ENCODE measurements at regions not wholly inside any gene's neighbourhood (a gene's known extent, or its start where the extent isn't known, plus 50 kb on each side); places are given as distances from the start of the nearest gene placed in this dataset.

DNA sequence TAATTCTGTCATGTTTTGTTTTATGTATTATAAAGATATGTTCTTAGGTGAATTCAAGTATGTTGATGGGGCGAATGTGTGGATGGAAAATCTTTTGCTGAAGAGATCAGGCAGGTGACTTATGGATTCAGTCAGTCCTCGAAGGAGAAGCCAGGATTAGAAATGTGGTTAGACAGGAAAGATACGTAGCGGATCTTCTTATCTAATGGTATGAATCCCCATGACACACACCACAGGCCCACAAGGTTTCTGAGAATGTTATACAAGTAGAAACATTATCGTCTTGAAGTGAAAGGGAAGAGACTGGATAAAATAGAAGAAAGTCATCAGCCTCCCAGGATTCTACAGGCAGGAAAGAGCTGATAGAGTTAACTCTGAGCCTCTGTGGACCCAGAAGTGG, 69.0 kb upstream of the RFXAP start:
- DNase-seq: no peak

DNA sequence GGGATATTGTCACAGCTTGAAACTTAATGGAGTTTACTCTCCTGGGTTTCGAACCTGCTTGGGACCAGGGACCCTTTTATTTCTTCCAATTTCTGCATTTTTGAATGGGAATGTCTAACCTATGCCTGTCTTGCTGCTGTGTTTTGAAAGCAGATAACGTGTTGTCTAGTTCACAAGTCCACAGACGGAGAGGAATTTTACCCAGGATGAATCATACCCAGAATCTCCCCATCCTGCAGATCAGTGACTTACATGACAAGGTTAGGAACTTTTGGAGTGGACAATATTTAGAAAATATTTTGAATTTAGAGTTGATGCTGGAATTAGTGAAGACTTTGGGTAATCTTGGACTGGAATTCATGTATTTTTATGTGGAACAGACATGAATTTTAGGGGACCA, 68.6 kb upstream of the RFXAP start:
- DNase-seq: no peak

DNA sequence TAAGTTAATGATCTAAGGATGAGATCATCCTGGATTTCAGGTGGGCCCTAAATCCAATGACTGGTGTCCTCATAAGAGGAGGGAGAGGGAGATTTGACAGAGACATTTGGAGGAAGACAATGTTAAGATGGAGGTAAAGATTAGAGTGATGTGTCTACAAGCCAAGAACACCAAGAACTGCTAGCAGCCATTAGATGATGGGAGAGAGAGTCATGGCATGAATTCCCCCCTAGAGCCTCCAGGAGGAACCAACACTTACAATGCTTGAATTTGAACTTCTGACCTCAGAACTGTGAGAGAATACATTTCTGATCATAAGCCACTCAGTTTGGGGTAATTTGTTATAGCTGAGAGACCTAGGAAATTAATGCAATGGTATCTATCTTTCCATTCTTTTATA, 68.1 kb upstream of the RFXAP start:
- no peak for DNase-seq

DNA sequence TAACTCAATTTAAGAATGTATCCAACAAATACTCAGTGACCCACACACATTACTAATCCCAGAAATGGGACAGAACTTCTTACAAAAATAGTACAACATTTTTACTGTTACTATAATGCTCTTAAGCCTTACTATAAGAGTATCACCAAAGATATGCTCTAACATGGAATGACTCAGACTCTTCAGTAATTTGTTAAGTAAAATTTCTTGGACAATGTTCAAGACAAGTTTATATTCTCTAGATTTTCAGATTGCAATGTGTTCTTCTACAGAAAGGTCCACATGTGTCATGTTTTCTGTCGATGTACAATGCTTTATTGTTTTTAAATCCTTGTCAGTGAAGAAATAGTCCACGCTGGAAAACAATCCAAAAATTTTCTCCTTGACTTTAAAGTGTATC, 66.3 kb upstream of the RFXAP start:
- DNase-seq: peak; percentile 10

DNA sequence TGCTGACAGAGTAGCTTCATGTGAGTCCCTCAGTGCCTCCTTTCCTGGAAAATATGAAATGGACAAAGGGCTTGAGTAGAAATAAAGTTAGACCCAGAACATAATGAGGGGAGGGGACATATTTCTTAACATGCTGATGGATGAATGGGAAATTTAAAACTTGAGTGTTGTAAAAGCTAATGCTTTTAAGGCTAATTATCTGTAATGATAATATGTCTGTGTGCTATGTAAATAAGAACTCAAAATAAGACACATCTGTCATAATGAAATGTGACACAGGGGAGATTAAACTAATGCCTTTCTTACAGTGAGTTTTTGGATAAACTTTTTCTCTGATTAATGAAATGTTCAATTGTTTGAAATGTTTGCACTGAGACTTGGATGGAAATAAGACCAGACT, 65.8 kb upstream of the RFXAP start:
- DNase-seq: no peak

DNA sequence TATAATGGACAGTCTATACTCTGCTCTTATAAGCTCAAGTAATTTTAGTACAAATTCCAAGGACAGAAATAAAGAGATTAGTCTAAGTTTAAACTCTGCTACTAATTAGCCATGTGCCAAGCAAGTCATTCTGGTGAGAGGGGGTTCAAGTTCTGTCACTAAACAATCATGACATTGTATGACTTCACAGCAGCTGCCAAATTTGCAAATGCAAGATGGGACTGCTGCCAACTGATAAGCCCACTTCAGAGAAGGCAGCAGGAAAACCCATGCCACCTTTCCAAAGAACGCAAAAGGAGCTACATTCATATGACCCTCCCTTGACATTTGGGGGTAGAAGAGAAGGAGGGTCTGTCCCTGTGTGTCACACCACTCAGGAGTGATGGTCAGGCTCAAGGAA, 60.7 kb upstream of the RFXAP start:
- DNase-seq: no peak

DNA sequence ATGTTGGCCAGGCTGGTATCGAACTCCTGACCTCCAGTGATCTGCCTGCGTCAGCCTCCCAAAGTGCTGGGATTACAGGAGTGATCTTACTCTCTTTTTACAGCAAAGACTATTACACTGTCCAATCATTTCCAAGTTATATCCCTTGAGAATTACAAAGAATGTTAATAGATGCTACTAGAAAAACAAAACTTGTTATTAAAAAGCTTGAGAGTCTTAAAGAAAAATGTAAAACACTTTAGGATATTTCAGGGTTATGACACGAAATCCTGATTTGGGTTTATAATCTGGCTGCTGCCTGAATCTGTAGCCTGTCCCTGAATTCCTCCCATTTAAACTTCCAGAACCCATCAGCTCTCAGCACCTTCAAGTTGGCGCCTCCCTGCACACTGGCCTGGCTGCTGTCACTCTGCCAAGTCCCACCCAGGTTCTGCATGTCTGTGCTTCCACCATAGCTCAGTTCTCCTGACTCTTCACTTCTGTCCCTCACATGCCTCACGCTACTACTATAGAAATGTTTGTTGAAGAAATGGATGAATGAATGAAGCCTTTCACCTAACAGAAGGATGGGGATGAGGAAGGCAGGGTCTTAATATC, 55.8 kb upstream of the RFXAP start:
- DNase-seq: no peak

DNA sequence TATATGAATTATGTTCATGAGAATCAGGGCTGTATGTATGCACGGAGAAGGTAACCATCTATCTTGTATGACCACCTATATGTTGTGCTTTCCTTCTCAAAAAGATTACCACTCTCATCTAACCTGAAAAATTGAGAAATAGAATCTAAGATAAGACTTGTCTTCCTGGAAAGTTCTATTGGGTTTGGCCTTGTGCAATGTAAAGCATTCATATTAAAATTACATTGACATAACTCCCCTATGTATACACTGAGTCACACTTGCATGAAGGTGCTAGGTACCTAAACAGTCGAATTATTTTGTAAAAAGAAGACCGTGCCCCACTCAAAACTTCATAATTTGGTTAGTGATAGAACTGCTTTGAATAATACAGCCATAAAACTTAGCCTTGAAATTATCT, 54.5 kb upstream of the RFXAP start:
- no peak for DNase-seq

DNA sequence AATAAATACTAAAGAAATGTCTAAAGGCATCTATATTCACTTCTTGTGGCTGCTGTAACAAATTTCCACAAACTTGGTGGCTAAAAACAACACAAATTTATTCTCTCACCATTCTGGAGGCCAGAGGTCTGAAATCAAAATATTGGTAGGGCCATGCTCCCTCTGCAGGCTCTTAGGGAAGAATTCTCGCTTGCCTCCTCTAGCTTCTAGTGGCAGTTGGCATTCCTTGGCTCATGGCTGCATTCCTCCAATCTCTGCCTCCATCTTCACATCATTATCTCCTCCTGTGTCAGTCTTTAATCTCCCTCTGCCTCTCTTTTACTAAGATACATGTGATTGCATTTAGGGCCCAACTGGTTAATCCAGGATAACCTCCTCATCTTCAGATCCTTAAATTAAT, 54.1 kb upstream of the RFXAP start:
- DNase-seq: no peak

DNA sequence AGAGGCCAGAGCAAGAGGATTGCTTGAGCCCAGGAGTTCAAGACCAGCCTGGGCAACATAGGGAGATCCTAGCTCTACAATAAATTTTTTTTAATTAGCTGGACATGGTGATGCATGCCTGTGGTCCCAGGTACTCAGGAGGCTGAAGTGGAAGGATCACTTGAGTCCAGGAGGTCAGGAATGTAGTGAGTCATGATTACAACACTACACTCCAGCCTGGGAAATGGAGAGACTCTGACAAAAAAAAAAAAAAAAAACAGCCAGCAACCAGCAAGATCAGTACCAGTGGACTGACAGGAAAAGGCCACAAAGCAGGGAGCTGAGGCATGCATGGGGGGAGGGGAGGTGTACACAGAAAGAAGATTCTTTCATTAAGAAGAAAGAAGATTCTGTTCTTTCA, 52.7 kb upstream of the RFXAP start:
- DNase-seq: peak; percentile 73

DNA sequence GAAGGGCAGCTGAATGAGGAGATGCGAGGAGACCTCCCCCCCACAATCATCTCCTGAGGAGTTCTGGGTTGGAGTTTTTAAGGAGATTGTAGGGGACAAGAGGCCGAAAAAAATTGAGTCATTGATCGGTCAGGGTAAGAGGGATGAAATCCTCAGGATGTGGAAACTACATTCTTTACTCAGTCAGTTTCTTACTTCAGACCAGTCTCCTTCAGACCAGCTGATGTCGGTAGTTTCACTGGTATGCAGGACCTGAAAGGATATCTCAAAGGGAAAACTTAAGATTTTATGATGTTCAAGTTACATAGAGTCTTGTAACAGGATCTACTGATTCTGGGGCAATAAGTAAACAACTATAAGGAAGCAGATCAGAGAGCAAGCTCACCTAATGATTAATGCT, 51.7 kb upstream of the RFXAP start:
- no peak for DNase-seq

DNA sequence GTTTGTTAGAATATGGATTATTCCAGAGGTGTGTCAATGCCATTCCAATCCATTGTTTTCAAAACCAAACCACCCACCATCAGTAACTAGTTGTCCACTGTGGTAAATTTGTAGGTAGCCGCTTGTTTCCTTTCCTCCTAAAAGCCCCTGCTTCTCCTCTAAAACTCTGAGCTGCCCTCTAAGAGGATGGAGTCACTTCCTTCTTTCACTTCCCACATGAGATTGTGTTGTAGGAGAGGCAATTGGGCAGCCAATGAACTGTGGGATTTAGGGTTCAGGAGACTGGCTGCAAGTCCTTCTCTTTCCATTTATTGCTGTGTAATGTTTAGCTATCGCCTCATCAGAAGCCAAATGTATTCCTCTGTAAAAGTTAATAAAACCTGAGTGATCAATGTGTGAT, 49.9 kb upstream of the RFXAP start:
- no peak for DNase-seq

Data from fibroblast of skin of right quadriceps (primary cell).